ENCODE measurements at regions not wholly inside any gene's neighbourhood (a gene's known extent, or its start where the extent isn't known, plus 50 kb on each side); places are given as distances from the start of the nearest gene placed in this dataset.

- TF ChIP-seq CTCF (IDR thresholded peaks at IDR 0.05) (no peak), POLR2AphosphoS5 (IDR thresholded peaks at IDR 0.05) (no peak)
Measured at GRCh38 chr16:9682320-9682719, 499.9 kb downstream of the GRIN2A start.
